ENCODE measurements at regions not wholly inside any gene's neighbourhood (a gene's known extent, or its start where the extent isn't known, plus 50 kb on each side); places are given as distances from the start of the nearest gene placed in this dataset.

DNA sequence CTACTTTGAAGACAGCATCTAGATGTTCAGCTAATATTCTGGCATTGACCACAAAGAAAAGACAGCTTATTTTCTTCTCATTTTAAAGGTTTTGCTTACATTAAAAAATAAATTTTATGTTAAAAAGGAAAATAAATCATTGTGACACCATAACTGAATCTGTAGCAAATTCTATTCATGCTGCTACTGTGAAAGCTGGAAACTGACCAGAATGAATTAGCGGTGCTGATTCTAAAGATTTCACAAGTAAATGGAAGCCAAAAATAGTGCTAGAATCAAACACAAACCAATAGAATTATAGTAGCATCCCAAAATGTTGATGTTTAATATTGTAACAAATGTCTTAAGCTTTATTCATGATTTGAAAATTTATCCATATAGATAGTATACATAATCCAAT, 850.0 kb upstream of the FBXO33 start:
- TF ChIP-seq, protein P1, sequence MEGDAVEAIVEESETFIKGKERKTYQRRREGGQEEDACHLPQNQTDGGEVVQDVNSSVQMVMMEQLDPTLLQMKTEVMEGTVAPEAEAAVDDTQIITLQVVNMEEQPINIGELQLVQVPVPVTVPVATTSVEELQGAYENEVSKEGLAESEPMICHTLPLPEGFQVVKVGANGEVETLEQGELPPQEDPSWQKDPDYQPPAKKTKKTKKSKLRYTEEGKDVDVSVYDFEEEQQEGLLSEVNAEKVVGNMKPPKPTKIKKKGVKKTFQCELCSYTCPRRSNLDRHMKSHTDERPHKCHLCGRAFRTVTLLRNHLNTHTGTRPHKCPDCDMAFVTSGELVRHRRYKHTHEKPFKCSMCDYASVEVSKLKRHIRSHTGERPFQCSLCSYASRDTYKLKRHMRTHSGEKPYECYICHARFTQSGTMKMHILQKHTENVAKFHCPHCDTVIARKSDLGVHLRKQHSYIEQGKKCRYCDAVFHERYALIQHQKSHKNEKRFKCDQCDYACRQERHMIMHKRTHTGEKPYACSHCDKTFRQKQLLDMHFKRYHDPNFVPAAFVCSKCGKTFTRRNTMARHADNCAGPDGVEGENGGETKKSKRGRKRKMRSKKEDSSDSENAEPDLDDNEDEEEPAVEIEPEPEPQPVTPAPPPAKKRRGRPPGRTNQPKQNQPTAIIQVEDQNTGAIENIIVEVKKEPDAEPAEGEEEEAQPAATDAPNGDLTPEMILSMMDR (IDR thresholded peaks at IDR 0.05) = no peak
- no peak for DNase-seq (ENCODE audit: low spot score)
- no peak for ATAC-seq (ENCODE audit: low FRiP score)

DNA sequence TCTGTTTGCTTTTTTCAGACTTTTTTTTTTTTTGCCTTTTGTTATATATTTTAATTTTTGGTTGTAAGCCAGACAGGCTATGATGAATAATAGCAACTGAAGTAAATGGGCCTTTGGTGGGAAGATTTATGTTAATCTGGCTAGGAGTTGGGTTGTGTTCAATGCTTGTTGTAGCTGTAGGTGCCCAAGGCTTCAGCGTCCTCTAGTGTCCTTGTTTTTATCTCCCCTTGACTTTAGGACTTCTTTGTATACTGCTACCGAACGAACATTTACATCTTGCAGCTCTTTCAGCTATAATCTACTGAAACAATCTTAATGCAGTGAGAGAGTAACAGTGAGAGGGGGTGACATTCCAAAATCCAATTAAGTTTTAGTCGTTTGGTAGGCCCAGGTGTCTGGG, 848.4 kb upstream of the FBXO33 start:
- ATAC-seq (ENCODE audit: low FRiP score) (no peak), DNase-seq (ENCODE audit: low spot score) (no peak)
- TF ChIP-seq, protein P1 (IDR thresholded peaks at IDR 0.05) = no peak

DNA sequence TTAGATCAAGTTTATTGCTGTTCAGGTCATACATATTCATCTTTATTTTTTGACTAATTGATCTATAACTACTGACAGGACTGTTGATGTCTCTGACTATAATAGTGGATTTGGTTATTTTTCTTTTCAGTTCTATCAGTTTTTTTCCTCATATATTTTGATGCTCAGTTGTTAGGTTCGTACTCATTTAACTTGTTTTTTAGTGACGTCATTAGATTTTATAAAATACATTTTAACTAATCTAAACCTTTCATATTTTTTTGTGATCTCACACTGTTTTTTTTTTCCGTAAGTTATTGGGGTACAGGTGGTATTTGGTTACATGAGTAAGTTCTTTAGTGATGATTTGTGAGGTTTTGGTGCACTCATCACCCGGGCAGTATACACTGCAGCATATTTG, 841.2 kb upstream of the FBXO33 start:
- ATAC-seq (ENCODE audit: low FRiP score) = no peak
- DNase-seq (ENCODE audit: low spot score) = no peak
- TF ChIP-seq, protein P1 (IDR thresholded peaks at IDR 0.05) = no peak

DNA sequence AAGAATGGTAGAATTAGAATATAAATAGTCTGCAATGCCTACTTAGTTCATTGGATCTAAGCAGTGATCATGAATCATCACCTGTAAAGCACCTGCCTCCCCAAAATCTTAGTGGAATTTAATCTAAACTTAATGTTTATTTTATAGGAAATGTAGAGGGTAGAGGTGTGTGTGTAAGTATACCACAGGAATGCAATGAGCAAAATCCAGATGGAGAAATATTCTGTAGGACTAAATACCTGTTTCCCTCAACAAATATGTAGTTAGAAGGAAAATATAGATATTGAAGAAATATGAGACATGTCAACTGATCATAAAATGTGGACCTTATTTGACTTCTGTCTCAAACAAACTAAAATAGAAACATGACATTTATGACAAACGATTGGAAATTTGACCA, 839.2 kb upstream of the FBXO33 start:
- DNase-seq (ENCODE audit: low spot score) (no peak), ATAC-seq (ENCODE audit: low FRiP score) (no peak)
- TF ChIP-seq, protein P1 (IDR thresholded peaks at IDR 0.05) = no peak

DNA sequence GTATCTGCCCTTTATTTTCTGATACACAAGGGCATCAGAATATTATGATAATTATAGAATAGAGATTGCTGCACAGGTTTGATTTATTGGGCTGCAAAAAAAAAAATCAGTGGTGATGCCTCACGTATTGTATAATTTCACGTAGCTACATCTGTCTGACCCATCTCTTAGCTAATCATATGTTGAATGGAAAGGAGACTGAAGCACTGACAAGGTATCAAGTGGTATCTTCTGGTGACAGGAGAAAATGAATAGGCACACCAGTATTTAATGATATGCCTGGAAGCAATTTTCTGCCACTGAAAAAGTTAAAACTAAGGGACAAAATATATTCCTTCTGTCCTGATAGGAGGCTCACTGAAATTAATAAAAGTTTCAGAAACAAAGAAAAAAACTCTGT, 837.2 kb upstream of the FBXO33 start:
- DNase-seq (ENCODE audit: low spot score) (no peak), ATAC-seq (ENCODE audit: low FRiP score) (no peak)
- TF ChIP-seq, protein P1 (IDR thresholded peaks at IDR 0.05) = no peak

DNA sequence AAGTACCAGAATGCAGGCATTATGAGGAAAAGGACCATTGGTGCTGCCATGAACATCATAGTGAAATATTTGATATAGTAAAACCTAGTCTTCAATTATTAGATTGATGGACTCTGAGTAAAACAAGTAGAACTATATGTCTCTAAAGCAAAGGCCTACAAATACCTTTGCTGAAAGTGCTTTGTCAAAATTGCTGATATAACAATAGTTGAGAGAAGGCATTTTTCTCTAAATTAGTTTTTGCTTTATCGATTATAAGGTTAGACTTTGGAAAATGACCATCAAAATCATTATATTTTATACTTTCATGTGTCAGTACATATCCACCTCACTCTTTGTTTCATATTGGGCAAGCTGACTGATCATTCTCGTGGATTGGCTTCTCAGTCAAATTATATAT, 836.0 kb upstream of the FBXO33 start:
- no peak for DNase-seq (ENCODE audit: low spot score)
- no peak for ATAC-seq (ENCODE audit: low FRiP score)
- TF ChIP-seq, protein P1 (IDR thresholded peaks at IDR 0.05) = no peak

DNA sequence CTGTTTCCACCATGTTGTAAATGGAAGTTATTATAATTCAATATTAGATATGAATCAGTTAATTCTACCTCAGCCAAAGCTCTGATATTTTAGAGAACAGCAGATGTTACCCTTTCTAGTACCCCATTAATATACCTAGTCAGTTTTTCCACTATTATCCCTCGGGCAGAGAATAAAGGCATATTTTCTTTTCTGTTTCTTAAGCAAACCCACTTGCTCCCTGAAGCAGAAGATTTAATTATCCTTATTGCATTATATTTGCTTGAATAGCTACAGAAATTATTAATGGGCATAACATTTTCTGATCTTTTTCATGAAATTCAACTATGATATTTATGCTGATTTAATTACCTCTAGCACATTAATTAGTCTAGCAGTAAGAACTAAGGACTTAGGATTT, 832.9 kb upstream of the FBXO33 start:
- ATAC-seq (ENCODE audit: low FRiP score) (no peak), DNase-seq (ENCODE audit: low spot score) (no peak)
- TF ChIP-seq, protein P1 (IDR thresholded peaks at IDR 0.05) = no peak
